Sigmoid colon (tissue), 4 donors: ENCODE measurements at regions not wholly inside any gene's neighbourhood (a gene's known extent, or its start where the extent isn't known, plus 50 kb on each side); places are given as distances from the start of the nearest gene placed in this dataset.

Source experiments
- EP300 ChIP-seq, 4 donors: sonication (generic); formaldehyde crosslinking; IDR thresholded peaks; one replicate each; pipeline ENCODE4 v1.6.1; 2017; ENCODE audit warnings: antibody characterized with exemption in 4 of 4
- POLR2A ChIP-seq, 2 donors: fragments of 450-650 bp; IDR thresholded peaks; one replicate each; pipeline ENCODE4 v1.6.1; 2016; ENCODE audit warnings: antibody characterized with exemption in 2 of 2, mild to moderate bottlenecking in 2 of 2, moderate library complexity in 2 of 2
- POLR2AphosphoS5 ChIP-seq, 4 donors: sonication (generic); formaldehyde crosslinking; IDR thresholded peaks; one replicate each; pipeline ENCODE4 v1.6.1; 2017; ENCODE audit warnings: antibody characterized with exemption in 4 of 4
- TF ChIP-seq, protein P1 (sequence below), 4 experiments: fragments of 450-650 bp in 3 of 4; fragments of 200-600 bp in 1 of 4; IDR thresholded peaks; one replicate each; pipeline ENCODE4 v1.5.1; 2016 to 2019; ENCODE audit warnings: antibody characterized with exemption in 4 of 4, mild to moderate bottlenecking in 3 of 4, moderate library complexity in 2 of 4

DNA sequence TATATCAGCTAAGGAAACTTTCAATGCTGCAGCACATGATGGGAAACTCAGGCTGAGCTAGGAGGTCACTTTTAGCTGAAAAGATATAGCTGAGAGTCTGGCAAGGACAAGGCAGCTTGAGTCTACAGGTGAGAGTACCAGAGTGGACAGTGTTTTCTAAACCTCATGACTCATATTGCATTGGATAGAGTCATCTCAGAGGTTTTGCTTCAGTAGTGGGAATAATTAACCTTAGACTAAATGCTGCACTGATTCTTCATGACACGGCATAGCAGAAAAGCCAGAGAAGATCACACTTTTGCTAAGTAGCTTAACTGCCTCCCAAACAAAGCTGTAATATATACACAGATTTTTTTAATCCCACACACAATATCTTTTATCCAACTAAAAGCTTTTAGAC lies 865.0 kb upstream of the CDH2 start:
- TF ChIP-seq POLR2AphosphoS5 (IDR thresholded peaks at IDR 0.05) (no peak), EP300 (IDR thresholded peaks at IDR 0.05) (no peak), POLR2A (IDR thresholded peaks at IDR 0.05) (no peak)
- TF ChIP-seq, protein P1, sequence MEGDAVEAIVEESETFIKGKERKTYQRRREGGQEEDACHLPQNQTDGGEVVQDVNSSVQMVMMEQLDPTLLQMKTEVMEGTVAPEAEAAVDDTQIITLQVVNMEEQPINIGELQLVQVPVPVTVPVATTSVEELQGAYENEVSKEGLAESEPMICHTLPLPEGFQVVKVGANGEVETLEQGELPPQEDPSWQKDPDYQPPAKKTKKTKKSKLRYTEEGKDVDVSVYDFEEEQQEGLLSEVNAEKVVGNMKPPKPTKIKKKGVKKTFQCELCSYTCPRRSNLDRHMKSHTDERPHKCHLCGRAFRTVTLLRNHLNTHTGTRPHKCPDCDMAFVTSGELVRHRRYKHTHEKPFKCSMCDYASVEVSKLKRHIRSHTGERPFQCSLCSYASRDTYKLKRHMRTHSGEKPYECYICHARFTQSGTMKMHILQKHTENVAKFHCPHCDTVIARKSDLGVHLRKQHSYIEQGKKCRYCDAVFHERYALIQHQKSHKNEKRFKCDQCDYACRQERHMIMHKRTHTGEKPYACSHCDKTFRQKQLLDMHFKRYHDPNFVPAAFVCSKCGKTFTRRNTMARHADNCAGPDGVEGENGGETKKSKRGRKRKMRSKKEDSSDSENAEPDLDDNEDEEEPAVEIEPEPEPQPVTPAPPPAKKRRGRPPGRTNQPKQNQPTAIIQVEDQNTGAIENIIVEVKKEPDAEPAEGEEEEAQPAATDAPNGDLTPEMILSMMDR (IDR thresholded peaks at IDR 0.05), result no peak
